ENCODE measurements at regions not wholly inside any gene's neighbourhood (a gene's known extent, or its start where the extent isn't known, plus 50 kb on each side); places are given as distances from the start of the nearest gene placed in this dataset.

DNA sequence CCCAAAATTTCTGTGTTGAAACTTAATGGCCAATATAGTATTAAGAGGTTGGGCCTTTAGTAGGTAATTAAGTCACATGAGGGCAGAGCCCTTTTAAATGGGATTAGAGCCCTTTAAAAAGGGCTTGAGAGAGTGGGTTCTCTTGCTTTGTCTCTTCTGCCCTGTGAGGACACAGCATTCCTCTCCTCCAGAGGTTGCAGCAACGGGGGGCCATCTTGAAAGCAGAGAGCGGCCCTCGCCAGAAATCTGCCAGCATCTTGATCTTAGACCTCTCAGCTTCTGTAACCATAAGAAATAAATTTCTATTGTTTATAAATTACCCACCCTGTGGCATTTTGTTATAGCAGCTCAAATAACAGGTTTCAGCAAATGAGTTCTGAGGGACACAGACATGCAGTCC lies 305.0 kb upstream of the LRP1B start:
- FAIRE-seq = no peak
- ChIA-PET CTCF (no interaction called here), POLR2A (no interaction called here)
- no peaks in the 10 kb centered on the region for H3K79me2 ChIP-seq (ENCODE audit: control insufficient read depth, insufficient read depth, low read length)
- H3K9ac ChIP-seq (replicated peaks; ENCODE audit: extremely low read depth, insufficient read depth, low read length) = no peak overlapping the region
- H3K4me2 ChIP-seq (ENCODE audit: insufficient read depth, low read length) = no peak overlapping the region
- no peak overlapping the region for H3K4me3 ChIP-seq (replicated peaks in 1 of 3; ENCODE audit: insufficient read depth in 1 of 3, low read depth in 1 of 3, low read length in 3 of 3)
- H3K4me1 ChIP-seq (ENCODE audit: control insufficient read depth, extremely low read depth, insufficient read depth, low read length) = no peaks in the 10 kb centered on the region
- no peak overlapping the region for H3K27ac ChIP-seq (ENCODE audit: insufficient read depth, low read depth, low read length)
- dilution Hi-C loops (cut with MboI; ENCODE audit: extremely low pct_ligation_motif_present, low sequenced_read_pairs) = no loop called here
- TF ChIP-seq MYC (IDR thresholded peaks at IDR 0.05; ENCODE audit: low read depth, low read length) (no peak), FOS (IDR thresholded peaks at IDR 0.05; ENCODE audit: borderline replicate concordance, insufficient read depth, low read length) (no peak), GATA2 (IDR thresholded peaks at IDR 0.05; ENCODE audit: insufficient read depth, insufficient read length, low read depth, low read length) (no peak), EZH2 (IDR thresholded peaks at IDR 0.05; ENCODE audit: borderline replicate concordance, low read depth, low read length, severe bottlenecking) (no peak), POLR2A (IDR thresholded peaks at IDR 0.05; ENCODE audit: low read depth, low read length) (no peak), POLR2AphosphoS5 (IDR thresholded peaks at IDR 0.05; ENCODE audit: insufficient read depth, low read depth, low read length) (no peak), JUN (IDR thresholded peaks at IDR 0.05; ENCODE audit: borderline replicate concordance, insufficient read depth, insufficient read length, low read depth) (no peak)
- TF ChIP-seq, protein P1, sequence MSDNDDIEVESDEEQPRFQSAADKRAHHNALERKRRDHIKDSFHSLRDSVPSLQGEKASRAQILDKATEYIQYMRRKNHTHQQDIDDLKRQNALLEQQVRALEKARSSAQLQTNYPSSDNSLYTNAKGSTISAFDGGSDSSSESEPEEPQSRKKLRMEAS (IDR thresholded peaks at IDR 0.05; ENCODE audit: insufficient read depth, insufficient read length) = no peak
- TF ChIP-seq, protein P2, sequence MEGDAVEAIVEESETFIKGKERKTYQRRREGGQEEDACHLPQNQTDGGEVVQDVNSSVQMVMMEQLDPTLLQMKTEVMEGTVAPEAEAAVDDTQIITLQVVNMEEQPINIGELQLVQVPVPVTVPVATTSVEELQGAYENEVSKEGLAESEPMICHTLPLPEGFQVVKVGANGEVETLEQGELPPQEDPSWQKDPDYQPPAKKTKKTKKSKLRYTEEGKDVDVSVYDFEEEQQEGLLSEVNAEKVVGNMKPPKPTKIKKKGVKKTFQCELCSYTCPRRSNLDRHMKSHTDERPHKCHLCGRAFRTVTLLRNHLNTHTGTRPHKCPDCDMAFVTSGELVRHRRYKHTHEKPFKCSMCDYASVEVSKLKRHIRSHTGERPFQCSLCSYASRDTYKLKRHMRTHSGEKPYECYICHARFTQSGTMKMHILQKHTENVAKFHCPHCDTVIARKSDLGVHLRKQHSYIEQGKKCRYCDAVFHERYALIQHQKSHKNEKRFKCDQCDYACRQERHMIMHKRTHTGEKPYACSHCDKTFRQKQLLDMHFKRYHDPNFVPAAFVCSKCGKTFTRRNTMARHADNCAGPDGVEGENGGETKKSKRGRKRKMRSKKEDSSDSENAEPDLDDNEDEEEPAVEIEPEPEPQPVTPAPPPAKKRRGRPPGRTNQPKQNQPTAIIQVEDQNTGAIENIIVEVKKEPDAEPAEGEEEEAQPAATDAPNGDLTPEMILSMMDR (IDR thresholded peaks at IDR 0.05; ENCODE audit: extremely low read depth in 1 of 2, insufficient read depth in 1 of 2, low read depth in 1 of 2, low read length in 2 of 2) = no peak
- no peaks in the 10 kb centered on the region for H4K20me1 ChIP-seq (replicated peaks; ENCODE audit: control insufficient read depth, extremely low read depth, insufficient read depth, low read length)
- H3K27me3 ChIP-seq (ENCODE audit: control insufficient read depth in 2 of 2, insufficient read depth in 2 of 2, low read length in 2 of 2) = no peaks in the 10 kb centered on the region
- no peak overlapping the region for H2AFZ ChIP-seq (ENCODE audit: low read depth, low read length)
- DNase-seq (ENCODE audit: low read depth, low spot score) = no peak
- no TSS peak for BruUV-seq (replicated peaks)
- no peaks in the 10 kb centered on the region for H3K9me1 ChIP-seq (replicated peaks; ENCODE audit: control insufficient read depth, extremely low read depth, insufficient read depth, low read length)
- H3K9me3 ChIP-seq (replicated peaks; ENCODE audit: control insufficient read depth, insufficient read depth, low read length) = no peaks in the 10 kb centered on the region
- intact Hi-C loops (cut with micrococcal nuclease) = no loop called here
- H3K36me3 ChIP-seq (ENCODE audit: control insufficient read depth in 2 of 2, extremely low read depth in 1 of 2, insufficient read depth in 2 of 2, low read length in 2 of 2) = no peaks in the 10 kb centered on the region

Measured in endothelial cell of umbilical vein (primary cell).